Fibroblast of lung (primary cell): ENCODE measurements at regions not wholly inside any gene's neighbourhood (a gene's known extent, or its start where the extent isn't known, plus 50 kb on each side); places are given as distances from the start of the nearest gene placed in this dataset.

Experiments
- DNase-seq, 2 donors: peaks; one replicate each; pipeline versions ENCODE4 v3.0.0 to v3.0.0-alpha.2; 2010; ENCODE audit warnings: low read depth in 2 of 2
- H2AFZ ChIP-seq: 2 replicates; pipeline ENCODE4 v1.5.1; 2012; ENCODE audit warnings: low read length, control low read depth, inconsistent platforms
- H3K27ac ChIP-seq: 2 replicates; pipeline ENCODE4 v1.5.1; 2011; ENCODE audit warnings: low read length, control low read depth; ENCODE audit not compliant: insufficient read depth
- H3K27me3 ChIP-seq: 2 replicates; pipeline ENCODE4 v1.5.1; 2011; ENCODE audit warnings: mild to moderate bottlenecking, low read length; ENCODE audit not compliant: control insufficient read depth, insufficient read depth
- H3K36me3 ChIP-seq: 2 replicates; pipeline ENCODE4 v1.5.1; 2011; ENCODE audit warnings: low read length; ENCODE audit not compliant: control insufficient read depth, insufficient read depth
- H3K4me1 ChIP-seq: 2 replicates; pipeline ENCODE4 v1.5.1; 2011; ENCODE audit warnings: low read length; ENCODE audit not compliant: control insufficient read depth, insufficient read depth; ENCODE audit errors: extremely low read depth
- H3K4me2 ChIP-seq: 2 replicates; pipeline ENCODE4 v1.5.1; 2011; ENCODE audit warnings: low read length, control low read depth; ENCODE audit not compliant: insufficient read depth; ENCODE audit errors: extremely low read depth
- H3K4me3 ChIP-seq, 4 experiments: fragments of 200-600 bp in 1 of 4; sonication (generic) in 1 of 4; replicated peaks in 1 of 4; 2 replicates each; pipeline ENCODE4 v1.5.1; 2011 to 2016; ENCODE audit warnings: low read length in 4 of 4, low read depth in 3 of 4, mild to moderate bottlenecking in 3 of 4, control low read depth in 2 of 4, inconsistent platforms in 1 of 4, mixed read lengths in 1 of 4; ENCODE audit not compliant: insufficient read depth in 1 of 4; ENCODE audit errors: control extremely low read depth in 1 of 4
- H3K79me2 ChIP-seq: 2 replicates; pipeline ENCODE4 v1.5.1; 2012; ENCODE audit warnings: mild to moderate bottlenecking, low read length, inconsistent platforms; ENCODE audit not compliant: control insufficient read depth, insufficient read depth
- H3K9ac ChIP-seq: 2 replicates; pipeline ENCODE4 v1.5.1; 2011; ENCODE audit warnings: mild to moderate bottlenecking, low read length, control low read depth; ENCODE audit not compliant: insufficient read depth
- H3K9me3 ChIP-seq: 2 replicates; pipeline ENCODE4 v1.5.1; 2012; ENCODE audit warnings: low read depth, low read length; ENCODE audit not compliant: control insufficient read depth, insufficient read depth
- H4K20me1 ChIP-seq: 2 replicates; pipeline ENCODE4 v1.5.1; 2011; ENCODE audit warnings: low read length; ENCODE audit not compliant: control insufficient read depth, insufficient read depth; ENCODE audit errors: extremely low read depth
- EZH2 ChIP-seq: IDR thresholded peaks from 2 replicates; pipeline ENCODE4 v1.5.1; 2012; ENCODE audit warnings: low read length, control low read depth, mild to moderate bottlenecking; ENCODE audit errors: missing control alignments
- TF ChIP-seq, protein P1 (sequence below), 2 donors: IDR thresholded peaks in 1 of 2; conservative IDR thresholded peaks in 1 of 2; 1 replicate in 1 of 2; 2 replicates in 1 of 2; pipeline ENCODE4 v1.5.1; 2011 to 2012; ENCODE audit warnings: low read length in 2 of 2, control low read depth in 1 of 2, inconsistent platforms in 1 of 2, low read depth in 1 of 2, mild to moderate bottlenecking in 1 of 2

DNA sequence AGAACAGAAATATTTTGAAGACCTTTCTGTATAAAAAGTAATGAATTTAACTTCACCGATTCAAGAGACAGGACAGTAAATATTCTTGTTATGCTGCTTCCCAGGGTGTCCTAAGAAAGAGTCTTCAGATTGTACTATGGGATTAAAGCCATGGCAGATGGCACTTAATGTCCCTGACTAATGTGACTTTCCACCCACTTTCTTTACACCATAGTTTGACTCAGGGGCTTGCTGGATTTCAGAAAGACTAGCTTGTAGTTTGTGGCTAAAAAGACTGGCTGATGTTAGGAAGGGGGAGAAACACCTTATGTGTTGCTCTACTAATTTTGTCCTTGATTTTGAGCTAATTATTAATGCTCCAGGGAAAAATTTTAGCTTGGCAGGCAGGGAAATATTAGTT is 75.9 kb downstream of the UTRN start:
- Histone ChIP-seq H3K79me2 (peaks cover 20% of the 10 kb centered on the region), H3K36me3 (no peaks in the 10 kb centered on the region), H3K9me3 (no peaks in the 10 kb centered on the region)

DNA sequence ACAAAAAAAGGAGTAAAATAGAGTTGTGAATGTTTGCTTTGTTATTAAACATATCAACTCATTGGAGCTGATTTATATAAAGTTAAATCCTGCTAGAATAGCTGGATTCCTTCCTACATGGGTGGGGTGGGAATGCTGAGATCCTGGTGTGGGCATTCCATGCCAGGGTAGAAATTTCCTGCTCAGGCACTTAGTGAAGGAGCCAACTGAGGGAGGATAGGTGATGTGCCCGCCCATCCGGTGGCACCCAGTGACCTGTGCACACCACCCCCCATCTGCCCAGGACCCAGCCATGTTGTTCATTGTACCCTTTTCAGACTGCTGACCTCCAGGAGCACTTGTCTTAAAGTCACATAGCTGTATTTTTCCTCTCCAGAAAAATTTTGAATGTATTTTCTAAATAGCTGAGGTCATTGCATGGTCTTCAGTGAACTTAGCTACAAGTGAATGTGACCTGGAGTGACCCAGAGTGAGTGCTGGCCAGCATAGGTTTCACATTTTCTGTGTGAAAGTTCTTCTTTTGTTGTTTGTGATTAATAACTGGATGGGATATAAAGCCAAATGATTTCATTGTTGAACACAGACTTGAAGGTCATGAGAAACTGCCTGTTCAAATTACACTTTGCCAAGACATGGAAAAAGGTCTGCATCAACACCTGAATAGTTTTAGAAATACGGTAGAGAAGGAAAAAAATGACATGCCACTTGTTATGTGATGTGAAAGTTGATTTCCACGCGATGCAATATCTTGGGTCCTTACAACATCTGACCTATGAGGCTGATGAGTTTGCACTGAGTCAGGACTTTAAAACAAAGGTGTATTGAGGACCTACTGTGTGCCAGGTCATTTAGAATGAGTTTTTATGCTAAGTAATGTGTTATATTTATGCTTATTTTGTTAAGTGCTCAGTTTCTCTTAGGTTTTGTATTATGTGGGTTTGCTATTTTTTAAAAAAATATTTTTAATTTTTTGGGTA is 77.2 kb downstream of the UTRN start:
- H3K9me3 ChIP-seq, result no peaks in the 10 kb centered on the region
- no peak overlapping the region for H3K9ac ChIP-seq
- TF ChIP-seq EZH2, result no peak
- TF ChIP-seq, protein P1, sequence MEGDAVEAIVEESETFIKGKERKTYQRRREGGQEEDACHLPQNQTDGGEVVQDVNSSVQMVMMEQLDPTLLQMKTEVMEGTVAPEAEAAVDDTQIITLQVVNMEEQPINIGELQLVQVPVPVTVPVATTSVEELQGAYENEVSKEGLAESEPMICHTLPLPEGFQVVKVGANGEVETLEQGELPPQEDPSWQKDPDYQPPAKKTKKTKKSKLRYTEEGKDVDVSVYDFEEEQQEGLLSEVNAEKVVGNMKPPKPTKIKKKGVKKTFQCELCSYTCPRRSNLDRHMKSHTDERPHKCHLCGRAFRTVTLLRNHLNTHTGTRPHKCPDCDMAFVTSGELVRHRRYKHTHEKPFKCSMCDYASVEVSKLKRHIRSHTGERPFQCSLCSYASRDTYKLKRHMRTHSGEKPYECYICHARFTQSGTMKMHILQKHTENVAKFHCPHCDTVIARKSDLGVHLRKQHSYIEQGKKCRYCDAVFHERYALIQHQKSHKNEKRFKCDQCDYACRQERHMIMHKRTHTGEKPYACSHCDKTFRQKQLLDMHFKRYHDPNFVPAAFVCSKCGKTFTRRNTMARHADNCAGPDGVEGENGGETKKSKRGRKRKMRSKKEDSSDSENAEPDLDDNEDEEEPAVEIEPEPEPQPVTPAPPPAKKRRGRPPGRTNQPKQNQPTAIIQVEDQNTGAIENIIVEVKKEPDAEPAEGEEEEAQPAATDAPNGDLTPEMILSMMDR (conservative IDR thresholded peaks at IDR 0.05 in 1 of 2, IDR thresholded peaks at IDR 0.05 in 1 of 2; ENCODE audit: low read depth in 1 of 2, low read length in 2 of 2), result no peak
- no peak overlapping the region for H3K4me2 ChIP-seq
- H3K4me3 ChIP-seq, result no peak overlapping the region
- H3K79me2 ChIP-seq, result peaks cover 22% of the 10 kb centered on the region
- no peak overlapping the region for H3K27ac ChIP-seq
- DNase-seq, result peak; percentile 34 to 63
- H3K36me3 ChIP-seq, result no peaks in the 10 kb centered on the region
- H3K4me1 ChIP-seq, result no peaks in the 10 kb centered on the region
- no peaks in the 10 kb centered on the region for H3K27me3 ChIP-seq
- no peaks in the 10 kb centered on the region for H4K20me1 ChIP-seq
- H2AFZ ChIP-seq, result no peak overlapping the region

More for the DNA sequence above, 75.9 kb downstream of the UTRN start:
- Histone ChIP-seq H4K20me1 (no peaks in the 10 kb centered on the region), H3K9ac (no peak overlapping the region), H3K27ac (no peak overlapping the region), H3K4me3 (no peak overlapping the region), H3K27me3 (no peaks in the 10 kb centered on the region), H2AFZ (no peak overlapping the region), H3K4me2 (no peak overlapping the region), H3K4me1 (no peaks in the 10 kb centered on the region)
- no peak for TF ChIP-seq EZH2
- TF ChIP-seq, protein P1 (conservative IDR thresholded peaks at IDR 0.05 in 1 of 2, IDR thresholded peaks at IDR 0.05 in 1 of 2; ENCODE audit: low read depth in 1 of 2, low read length in 2 of 2), result no peak
- no peak for DNase-seq

DNA sequence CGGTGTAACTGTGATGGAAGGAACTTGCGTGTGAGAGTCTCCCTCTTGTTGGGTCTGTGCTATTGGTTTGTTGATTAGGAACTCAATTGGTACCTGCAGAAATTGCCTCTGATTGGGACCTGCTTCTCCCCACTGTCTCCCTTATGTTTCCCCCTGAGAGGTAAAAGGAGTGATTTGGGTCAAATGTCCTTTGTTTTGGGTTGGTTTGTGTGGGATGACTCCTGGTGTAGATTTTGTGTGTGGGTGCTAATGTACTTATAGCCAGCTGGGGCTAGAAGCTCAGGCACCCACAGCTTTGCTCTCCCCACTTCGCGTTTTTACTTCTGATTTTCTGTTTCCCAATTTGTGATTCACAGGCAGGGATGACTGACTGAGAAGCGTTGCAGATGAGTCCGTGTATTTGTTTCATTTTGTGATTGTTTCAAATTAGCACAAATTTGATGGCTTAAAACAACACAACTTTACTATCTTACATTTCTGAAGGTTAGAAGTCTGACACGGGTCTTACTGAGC is 79.1 kb downstream of the UTRN start:
- Histone ChIP-seq H3K36me3 (no peaks in the 10 kb centered on the region), H3K27ac (no peak overlapping the region), H4K20me1 (no peaks in the 10 kb centered on the region), H3K79me2 (peaks cover 25% of the 10 kb centered on the region), H3K9ac (no peak overlapping the region), H3K9me3 (no peaks in the 10 kb centered on the region), H3K27me3 (no peaks in the 10 kb centered on the region), H3K4me3 (no peak overlapping the region), H2AFZ (no peak overlapping the region), H3K4me2 (no peak overlapping the region), H3K4me1 (no peaks in the 10 kb centered on the region)
- no peak for DNase-seq
- TF ChIP-seq EZH2, result no peak
- TF ChIP-seq, protein P1 (conservative IDR thresholded peaks at IDR 0.05 in 1 of 2, IDR thresholded peaks at IDR 0.05 in 1 of 2; ENCODE audit: low read depth in 1 of 2, low read length in 2 of 2), result no peak
